ENCODE measurements at regions not wholly inside any gene's neighbourhood (a gene's known extent, or its start where the extent isn't known, plus 50 kb on each side); places are given as distances from the start of the nearest gene placed in this dataset.

- TF ChIP-seq EZH2 (IDR thresholded peaks at IDR 0.05; ENCODE audit: insufficient read depth, low read length) (no peak), CTCF (IDR thresholded peaks at IDR 0.05; ENCODE audit: insufficient read depth, low read depth, low read length) (no peak)
Observed at GRCh38 chr2:224133387-224133786, 94.3 kb upstream of the SERPINE2 start.

Measured in astrocyte (in vitro differentiated cells and primary cell).